Pulmonary artery endothelial cell (primary cell): ENCODE measurements at regions not wholly inside any gene's neighbourhood (a gene's known extent, or its start where the extent isn't known, plus 50 kb on each side); places are given as distances from the start of the nearest gene placed in this dataset.
"Not testable (repeated sequence)": the region's sequence is repeated elsewhere in the genome, so short reads cannot be mapped to it uniquely, and the experiment has no call there.

Experiments
- DNase-seq: peaks from one replicate; pipeline ENCODE4 v3.0.0-alpha.2; 2011; ENCODE audit warnings: low read depth, low spot score

GRCh38 chr2:176760439-176760838 is 452.2 kb upstream of the HNRNPA3 start:
- no peak for DNase-seq

- no peak for DNase-seq
Measured at GRCh38 chr2:176763130-176763529, 449.5 kb upstream of the HNRNPA3 start.

GRCh38 chr2:176763851-176764404 is 448.7 kb upstream of the HNRNPA3 start:
- DNase-seq, result no peak

GRCh38 chr2:176764921-176765320 is 447.7 kb upstream of the HNRNPA3 start:
- DNase-seq, result no peak

GRCh38 chr2:176766005-176766404 is 446.6 kb upstream of the HNRNPA3 start:
- DNase-seq, result no peak

GRCh38 chr2:176768185-176768584 is 444.4 kb upstream of the HNRNPA3 start:
- no peak for DNase-seq

GRCh38 chr2:176769021-176769420 is 443.6 kb upstream of the HNRNPA3 start:
- no peak for DNase-seq

- DNase-seq, result no peak
Measured at GRCh38 chr2:176769499-176770370, 442.9 kb upstream of the HNRNPA3 start.

GRCh38 chr2:176772816-176773215 is 439.8 kb upstream of the HNRNPA3 start:
- no peak for DNase-seq

GRCh38 chr2:176774766-176775451 is 437.7 kb upstream of the HNRNPA3 start:
- DNase-seq, result no peak

GRCh38 chr2:176777262-176777661 is 435.3 kb upstream of the HNRNPA3 start:
- no peak for DNase-seq

GRCh38 chr2:176779917-176780316 is 432.7 kb upstream of the HNRNPA3 start:
- no peak for DNase-seq

- no peak for DNase-seq
Measured at GRCh38 chr2:176780348-176780747, 432.2 kb upstream of the HNRNPA3 start.

GRCh38 chr2:176781570-176782217 is 430.9 kb upstream of the HNRNPA3 start:
- DNase-seq, result no peak

- DNase-seq, result no peak
Measured at GRCh38 chr2:176784633-176785200, 427.9 kb upstream of the HNRNPA3 start.

GRCh38 chr2:176789751-176790150 is 422.8 kb upstream of the HNRNPA3 start:
- no peak for DNase-seq

- no peak for DNase-seq
Measured at GRCh38 chr2:176790468-176790867, 422.1 kb upstream of the HNRNPA3 start.

GRCh38 chr2:176793792-176794191 is 418.8 kb upstream of the HNRNPA3 start:
- DNase-seq, result no peak

GRCh38 chr2:176794392-176794791 is 418.2 kb upstream of the HNRNPA3 start:
- DNase-seq, result no peak

GRCh38 chr2:176795823-176796222 is 416.8 kb upstream of the HNRNPA3 start:
- no peak for DNase-seq

GRCh38 chr2:176796677-176797076 is 415.9 kb upstream of the HNRNPA3 start:
- DNase-seq, result not testable (repeated sequence)

GRCh38 chr2:176804392-176804791 is 408.2 kb upstream of the HNRNPA3 start:
- DNase-seq, result no peak
